Upper lobe of right lung (tissue), 1 donor: ENCODE measurements at regions not wholly inside any gene's neighbourhood (a gene's known extent, or its start where the extent isn't known, plus 50 kb on each side); places are given as distances from the start of the nearest gene placed in this dataset.

Experiments
- ATAC-seq: fragments of 200-7000 bp; cut with Tn5 transposase; one replicate; pipeline ENCODE4 v1.9.1; 2020; ENCODE audit warnings: mild to moderate bottlenecking, moderate library complexity
- DNase-seq: peaks from one replicate; pipeline ENCODE4 v3.0.0-alpha.2; 2020
- H3K27ac ChIP-seq: fragments of 200-600 bp; one replicate; pipeline ENCODE4 v1.8.0; 2022
- H3K27me3 ChIP-seq: fragments of 200-600 bp; one replicate; pipeline ENCODE4 v1.8.0; 2022; ENCODE audit warnings: mild to moderate bottlenecking
- H3K36me3 ChIP-seq: fragments of 200-600 bp; one replicate; pipeline ENCODE4 v1.8.0; 2022
- H3K4me1 ChIP-seq: fragments of 200-600 bp; one replicate; pipeline ENCODE4 v1.8.0; 2022
- H3K4me3 ChIP-seq: fragments of 200-600 bp; one replicate; pipeline ENCODE4 v1.8.0; 2022; ENCODE audit warnings: mild to moderate bottlenecking
- H3K9me3 ChIP-seq: fragments of 200-600 bp; one replicate; pipeline ENCODE4 v1.8.0; 2022
- CTCF ChIP-seq: fragments of 200-600 bp; IDR thresholded peaks from one replicate; pipeline ENCODE4 v1.8.0; 2022; ENCODE audit warnings: antibody characterized with exemption
- intact Hi-C: fragments of 100-400 bp; cut with DNase I; formaldehyde crosslinking; loops from one replicate; pipeline ENCODE4 v1.11.0; 2022
- donor health status: DM: no; HTN: yes; CAD: no; lungs with severe emphysema.

GRCh38 chr1:47701283-47701682 lies 263.4 kb downstream of the FOXD2 start:
- ATAC-seq = no peak
- no peak for TF ChIP-seq CTCF
- no peak overlapping the region for H3K4me3 ChIP-seq
- H3K4me1 ChIP-seq = no peaks in the 10 kb centered on the region
- no peaks in the 10 kb centered on the region for H3K27me3 ChIP-seq
- intact Hi-C loops = no loop called here
- H3K27ac ChIP-seq = no peak overlapping the region
- DNase-seq = no peak
- no peaks in the 10 kb centered on the region for H3K36me3 ChIP-seq
- H3K9me3 ChIP-seq = no peaks in the 10 kb centered on the region

- DNase-seq (peak; percentile 11), ATAC-seq (no peak)
- peaks cover 5% of the 10 kb centered on the region for H3K27me3 ChIP-seq
- intact Hi-C loops = no loop called here
- H3K27ac ChIP-seq = no peak overlapping the region
- TF ChIP-seq CTCF = no peak
- no peaks in the 10 kb centered on the region for H3K4me1 ChIP-seq
- H3K36me3 ChIP-seq = no peaks in the 10 kb centered on the region
- H3K9me3 ChIP-seq = no peaks in the 10 kb centered on the region
- H3K4me3 ChIP-seq = no peak overlapping the region
Measured at GRCh38 chr1:47701741-47702515, 264.1 kb downstream of the FOXD2 start.

DNA sequence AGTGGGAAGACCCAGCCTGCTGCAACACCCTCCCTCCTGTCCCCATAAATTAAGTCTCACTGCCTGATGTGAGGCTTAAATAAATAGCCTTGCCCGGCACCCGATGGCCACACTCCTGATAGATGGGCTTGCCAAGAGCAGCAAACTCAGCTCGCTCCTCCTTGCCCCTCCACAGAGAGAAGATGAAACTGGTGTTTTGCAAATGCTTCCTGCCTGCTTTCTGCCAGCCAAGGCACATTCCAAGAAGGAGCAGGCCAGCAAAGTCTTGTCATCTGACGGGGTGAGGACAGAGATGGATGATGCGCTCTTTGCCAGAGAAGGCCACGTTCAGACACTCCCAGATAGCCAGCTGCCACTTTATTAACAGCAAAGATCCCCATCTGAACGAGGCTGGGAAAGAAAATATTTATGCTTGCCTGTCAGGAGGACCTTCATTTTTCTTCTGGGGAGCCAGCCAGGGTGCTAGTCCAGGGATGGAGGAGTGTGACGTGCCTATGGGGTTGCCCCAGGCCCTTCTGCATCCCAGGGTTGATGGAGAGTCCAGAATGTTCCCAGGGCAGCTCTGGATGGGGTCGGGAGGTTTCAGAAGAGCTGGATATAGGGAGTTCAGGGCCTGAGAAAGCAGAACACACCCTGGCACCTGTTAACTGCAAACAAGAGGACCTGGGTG lies 265.4 kb downstream of the FOXD2 start:
- no peaks in the 10 kb centered on the region for H3K4me1 ChIP-seq
- peaks cover 16% of the 10 kb centered on the region for H3K27me3 ChIP-seq
- TF ChIP-seq CTCF = no peak
- intact Hi-C loops = no loop called here
- no peaks in the 10 kb centered on the region for H3K36me3 ChIP-seq
- peak; percentile 34 for ATAC-seq
- H3K9me3 ChIP-seq = no peaks in the 10 kb centered on the region
- peak; percentile 56 for DNase-seq
- H3K4me3 ChIP-seq = no peak overlapping the region
- no peak overlapping the region for H3K27ac ChIP-seq

GRCh38 chr1:47703981-47704596 lies 266.2 kb downstream of the FOXD2 start:
- peaks cover 24% of the 10 kb centered on the region for H3K27me3 ChIP-seq
- no peak overlapping the region for H3K4me3 ChIP-seq
- no peak overlapping the region for H3K27ac ChIP-seq
- peak; percentile 11 for TF ChIP-seq CTCF
- intact Hi-C loops = no loop called here
- DNase-seq (no peak), ATAC-seq (no peak)
- H3K4me1 ChIP-seq = peaks cover 6% of the 10 kb centered on the region
- no peaks in the 10 kb centered on the region for H3K36me3 ChIP-seq
- H3K9me3 ChIP-seq = no peaks in the 10 kb centered on the region

GRCh38 chr1:47705517-47706130 lies 267.8 kb downstream of the FOXD2 start:
- ATAC-seq = no peak
- Histone ChIP-seq H3K27ac (no peak overlapping the region), H3K4me3 (no peak overlapping the region)

More at GRCh38 chr1:47705517-47706130, 267.8 kb downstream of the FOXD2 start:
- Histone ChIP-seq H3K27me3 (peaks cover 37% of the 10 kb centered on the region), H3K36me3 (no peaks in the 10 kb centered on the region), H3K9me3 (no peaks in the 10 kb centered on the region), H3K4me1 (peaks cover 21% of the 10 kb centered on the region)
- TF ChIP-seq CTCF = no peak
- DNase-seq = no peak
- intact Hi-C loops = no loop called here
